CD4-positive, alpha-beta memory T cell (primary cell): ENCODE measurements at regions not wholly inside any gene's neighbourhood (a gene's known extent, or its start where the extent isn't known, plus 50 kb on each side); places are given as distances from the start of the nearest gene placed in this dataset.

Experiments used
- CTCF ChIA-PET: fragments of 350-600 bp; sonication (Branson Sonifier 250); formaldehyde crosslinking; loops from one replicate; lab custom pipeline; 2021; ENCODE audit warnings: inconsistent platforms; ENCODE audit not compliant: partially characterized antibody; lab: Charles Lee
- POLR2A ChIA-PET: fragments of 350-600 bp; sonication (Branson Sonifier 250); formaldehyde crosslinking; loops from one replicate; lab custom pipeline; 2021; ENCODE audit not compliant: partially characterized antibody; lab: Charles Lee
- DNase-seq, 5 donors: peaks; one replicate each; pipeline versions ENCODE4 v3.0.0 to v3.0.0-alpha.2; 2020 to 2022; ENCODE audit warnings: mixed read lengths in 1 of 5
- H3K27ac ChIP-seq: one replicate; pipeline ENCODE4 v1.7.0; 2013; ENCODE audit warnings: low read depth, low read length
- H3K27me3 ChIP-seq: 2 replicates; pipeline ENCODE4 v1.7.0; 2013; ENCODE audit warnings: mild to moderate bottlenecking, low read length, moderate library complexity; ENCODE audit not compliant: insufficient read depth
- H3K36me3 ChIP-seq: 2 replicates; pipeline ENCODE4 v1.7.0; 2013; ENCODE audit warnings: mild to moderate bottlenecking, low read length, moderate library complexity; ENCODE audit not compliant: insufficient read depth
- H3K4me1 ChIP-seq: 2 replicates; pipeline ENCODE4 v1.7.0; 2013; ENCODE audit warnings: mild to moderate bottlenecking, low read length, moderate library complexity; ENCODE audit not compliant: insufficient read depth
- H3K4me3 ChIP-seq, 2 donors: one replicate each; pipeline ENCODE4 v1.7.0; 2013; ENCODE audit warnings: low read length in 2 of 2, mild to moderate bottlenecking in 1 of 2
- H3K9me3 ChIP-seq, 2 donors: one replicate each; pipeline ENCODE4 v1.7.0; 2013; ENCODE audit warnings: low read length in 2 of 2, control low read depth in 1 of 2; ENCODE audit not compliant: control insufficient read depth in 1 of 2
- H3K27ac Mint-ChIP-seq, 7 donors: one replicate each; pipeline ENCODE4 v1.8.0; 2020 to 2021; ENCODE audit warnings: mixed read lengths in 7 of 7, mild to moderate bottlenecking in 6 of 7, inconsistent platforms in 3 of 7, moderate library complexity in 3 of 7
- H3K27me3 Mint-ChIP-seq, 2 donors: one replicate each; pipeline ENCODE4 v1.8.0; 2020 to 2021; ENCODE audit warnings: mixed read lengths in 2 of 2
- H3K36me3 Mint-ChIP-seq, 2 donors: one replicate each; pipeline ENCODE4 v1.8.0; 2020 to 2021; ENCODE audit warnings: mixed read lengths in 2 of 2, inconsistent platforms in 1 of 2, mild to moderate bottlenecking in 1 of 2
- H3K4me1 Mint-ChIP-seq, 4 donors: one replicate each; pipeline ENCODE4 v1.8.0; 2020 to 2021; ENCODE audit warnings: mixed read lengths in 4 of 4, mild to moderate bottlenecking in 1 of 4
- H3K4me3 Mint-ChIP-seq, 8 donors: one replicate each; pipeline ENCODE4 v1.8.0; 2020 to 2021; ENCODE audit warnings: mixed read lengths in 8 of 8, mild to moderate bottlenecking in 7 of 8, moderate library complexity in 6 of 8, inconsistent platforms in 3 of 8
- H3K9me3 Mint-ChIP-seq, 8 donors: one replicate each; pipeline ENCODE4 v1.8.0; 2020 to 2021; ENCODE audit warnings: mixed read lengths in 8 of 8, mild to moderate bottlenecking in 5 of 8, inconsistent platforms in 3 of 8, moderate library complexity in 1 of 8
- intact Hi-C: fragments of 100-400 bp; cut with micrococcal nuclease; formaldehyde crosslinking; loops from one replicate; pipeline ENCODE4 v1.15.1; 2023

DNA sequence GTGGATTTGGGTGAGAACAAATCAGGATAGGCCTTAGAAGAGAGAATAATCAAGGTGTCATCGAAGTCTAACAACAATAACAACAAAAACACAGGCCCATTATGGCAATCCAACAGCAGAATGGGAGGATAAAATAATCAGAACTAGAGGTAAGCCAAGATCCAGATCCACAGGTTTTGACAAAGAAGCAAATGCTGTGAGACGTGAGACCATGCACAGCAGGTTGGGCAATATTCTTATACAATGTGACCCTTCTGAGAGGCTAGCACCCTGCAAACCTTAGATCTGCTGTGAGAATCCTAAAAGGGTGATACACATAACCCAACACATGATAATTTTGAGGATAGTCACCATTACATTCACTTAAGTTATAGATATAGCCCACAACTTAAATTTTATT, 352.9 kb downstream of the CDH10 start:
- intact Hi-C loops: no loop called here
- no peak overlapping the region for H3K4me3 ChIP-seq
- Mint-ChIP-seq H3K27ac (no peak overlapping the region), H3K27me3 (no peaks in the 10 kb centered on the region), H3K4me3 (no peak overlapping the region), H3K4me1 (no peaks in the 10 kb centered on the region), H3K36me3 (no peaks in the 10 kb centered on the region), H3K9me3 (peaks cover 2 to 19% (median 11%) of the 10 kb centered on the region in 8 donors)
- ChIA-PET CTCF (no interaction called here), POLR2A (no interaction called here)
- H3K27ac ChIP-seq: no peak overlapping the region
- H3K36me3 ChIP-seq: no peaks in the 10 kb centered on the region
- no peaks in the 10 kb centered on the region for H3K9me3 ChIP-seq
- no peaks in the 10 kb centered on the region for H3K27me3 ChIP-seq
- no peaks in the 10 kb centered on the region for H3K4me1 ChIP-seq
- DNase-seq: no peak

DNA sequence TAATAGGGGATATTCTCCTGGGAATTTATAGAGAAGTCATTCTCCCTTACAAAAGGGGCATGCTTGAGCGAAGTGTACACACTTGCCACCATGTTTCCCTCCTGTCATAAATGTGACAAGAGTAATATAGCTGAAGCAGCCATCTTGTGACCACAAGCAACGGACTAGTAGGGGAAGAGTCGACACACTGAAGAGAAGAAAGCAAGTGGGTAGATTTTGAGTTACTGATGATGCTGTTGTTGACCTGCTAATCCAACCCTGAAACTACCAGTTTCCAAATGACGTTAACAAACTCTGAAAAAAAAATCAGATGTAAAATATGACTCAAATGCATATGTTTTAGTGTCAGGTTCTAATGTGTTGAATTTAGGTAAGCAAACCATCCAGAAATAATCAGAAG, 350.4 kb downstream of the CDH10 start:
- no peaks in the 10 kb centered on the region for H3K36me3 Mint-ChIP-seq
- no peak overlapping the region for H3K4me3 Mint-ChIP-seq
- ChIA-PET POLR2A (no interaction called here), CTCF (no interaction called here)
- no peaks in the 10 kb centered on the region for H3K4me1 Mint-ChIP-seq
- Histone ChIP-seq H3K9me3 (no peaks in the 10 kb centered on the region), H3K36me3 (no peaks in the 10 kb centered on the region), H3K27me3 (no peaks in the 10 kb centered on the region), H3K4me1 (no peaks in the 10 kb centered on the region), H3K4me3 (no peak overlapping the region), H3K27ac (no peak overlapping the region)
- intact Hi-C loops: no loop called here
- no peak for DNase-seq
- peaks cover 3 to 23% (median 15%) of the 10 kb centered on the region in 8 donors for H3K9me3 Mint-ChIP-seq
- H3K27me3 Mint-ChIP-seq: no peaks in the 10 kb centered on the region
- H3K27ac Mint-ChIP-seq: no peak overlapping the region

DNA sequence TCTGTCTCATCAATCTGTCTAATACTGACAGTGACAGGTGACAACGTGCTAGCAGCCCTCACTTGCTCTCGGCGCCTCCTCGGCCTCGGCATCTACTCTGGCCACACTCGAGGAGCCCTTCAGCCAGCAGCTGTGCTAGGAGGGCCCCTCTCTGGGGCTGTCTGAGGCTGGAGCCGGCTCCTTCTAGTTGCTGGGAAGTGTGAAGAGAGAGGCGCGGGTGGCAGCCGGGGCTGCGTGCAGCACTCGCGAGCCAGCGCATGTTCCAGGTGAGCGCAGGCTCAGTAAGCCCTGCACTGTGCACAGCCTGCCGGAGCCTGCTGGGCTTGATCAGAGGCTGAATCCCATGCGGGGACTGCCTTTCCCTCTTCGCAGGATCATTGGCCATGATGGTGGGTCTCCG, 330.7 kb downstream of the CDH10 start:
- intact Hi-C loops: no loop called here
- Histone ChIP-seq H3K27ac (no peak overlapping the region), H3K36me3 (no peaks in the 10 kb centered on the region), H3K4me3 (no peak overlapping the region), H3K27me3 (no peaks in the 10 kb centered on the region), H3K4me1 (no peaks in the 10 kb centered on the region), H3K9me3 (peaks cover 0 to 6% of the 10 kb centered on the region in 2 donors)
- DNase-seq: no peak
- Mint-ChIP-seq H3K27me3 (no peaks in the 10 kb centered on the region), H3K27ac (no peak overlapping the region), H3K9me3 (peaks cover 6 to 46% (median 25%) of the 10 kb centered on the region in 8 donors), H3K4me1 (peaks cover 0 to 2% (median 0%) of the 10 kb centered on the region in 4 donors), H3K36me3 (no peaks in the 10 kb centered on the region), H3K4me3 (no peak overlapping the region)
- ChIA-PET POLR2A (no interaction called here), CTCF (no interaction called here)

DNA sequence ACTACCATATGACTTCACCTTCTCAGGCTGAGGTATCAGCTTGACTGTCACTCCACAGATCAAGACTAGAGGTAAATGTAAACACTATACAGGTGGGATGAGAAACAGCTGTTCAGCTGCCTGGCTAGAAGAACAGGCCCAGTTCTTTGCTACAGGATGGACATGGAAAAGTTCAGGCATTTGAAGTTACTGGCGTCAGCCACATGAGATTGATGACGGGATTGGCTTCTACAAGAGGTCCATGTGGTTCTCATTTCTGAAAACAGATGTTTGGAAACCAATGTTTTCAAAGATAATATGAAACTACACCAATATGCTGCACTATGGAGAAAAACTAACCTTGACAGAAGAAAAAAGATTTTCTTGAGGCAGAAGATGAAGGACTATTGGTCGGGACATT, 324.1 kb downstream of the CDH10 start:
- H3K4me1 Mint-ChIP-seq: no peaks in the 10 kb centered on the region
- CTCF ChIA-PET: no interaction called here
- intact Hi-C loops: no loop called here

DNA sequence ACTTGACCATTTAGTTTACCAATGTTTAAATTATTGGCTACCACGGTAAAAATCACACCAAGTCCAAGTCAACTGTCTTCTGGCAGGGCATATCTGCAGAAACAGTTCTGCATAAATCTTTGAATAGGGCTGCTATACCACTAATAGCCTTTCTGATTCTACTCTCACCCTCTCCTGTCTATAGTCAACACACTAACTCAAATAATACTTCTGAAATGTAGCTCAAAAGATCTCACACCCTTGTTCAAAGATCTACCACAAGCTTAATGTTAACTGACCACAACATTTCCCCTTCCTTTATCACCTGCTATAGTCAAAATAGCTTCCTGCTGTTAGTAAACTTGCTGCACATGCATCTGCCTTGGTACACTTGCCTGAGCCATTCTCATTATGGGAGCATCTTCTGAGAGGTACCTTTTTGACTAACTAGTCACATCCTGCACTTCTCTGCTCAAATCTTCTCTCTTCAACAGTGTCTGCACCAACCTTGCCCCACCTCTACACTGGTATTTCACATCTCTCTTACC, 319.4 kb downstream of the CDH10 start:
- H3K4me3 ChIP-seq: no peak overlapping the region
- Mint-ChIP-seq H3K27me3 (no peaks in the 10 kb centered on the region), H3K27ac (no peak overlapping the region), H3K4me3 (no peak overlapping the region), H3K9me3 (peaks cover 2 to 20% (median 10%) of the 10 kb centered on the region in 8 donors), H3K36me3 (no peaks in the 10 kb centered on the region), H3K4me1 (no peaks in the 10 kb centered on the region)
- POLR2A ChIA-PET: no interaction called here
- H3K9me3 ChIP-seq: peaks cover 0 to 6% of the 10 kb centered on the region in 2 donors
- DNase-seq: no peak
- no peaks in the 10 kb centered on the region for H3K36me3 ChIP-seq
- intact Hi-C loops: no loop called here
- CTCF ChIA-PET: no interaction called here
- H3K27me3 ChIP-seq: no peaks in the 10 kb centered on the region
- no peaks in the 10 kb centered on the region for H3K4me1 ChIP-seq
- H3K27ac ChIP-seq: no peak overlapping the region

More for the DNA sequence above, 324.1 kb downstream of the CDH10 start:
- Mint-ChIP-seq H3K27ac (no peak overlapping the region), H3K27me3 (no peaks in the 10 kb centered on the region), H3K4me3 (no peak overlapping the region), H3K36me3 (no peaks in the 10 kb centered on the region), H3K9me3 (peaks cover 2 to 28% (median 15%) of the 10 kb centered on the region in 8 donors)
- Histone ChIP-seq H3K9me3 (peaks cover 0 to 6% of the 10 kb centered on the region in 2 donors), H3K27ac (no peak overlapping the region), H3K4me1 (no peaks in the 10 kb centered on the region), H3K36me3 (no peaks in the 10 kb centered on the region), H3K27me3 (no peaks in the 10 kb centered on the region), H3K4me3 (no peak overlapping the region)
- no peak for DNase-seq
- POLR2A ChIA-PET: no interaction called here

DNA sequence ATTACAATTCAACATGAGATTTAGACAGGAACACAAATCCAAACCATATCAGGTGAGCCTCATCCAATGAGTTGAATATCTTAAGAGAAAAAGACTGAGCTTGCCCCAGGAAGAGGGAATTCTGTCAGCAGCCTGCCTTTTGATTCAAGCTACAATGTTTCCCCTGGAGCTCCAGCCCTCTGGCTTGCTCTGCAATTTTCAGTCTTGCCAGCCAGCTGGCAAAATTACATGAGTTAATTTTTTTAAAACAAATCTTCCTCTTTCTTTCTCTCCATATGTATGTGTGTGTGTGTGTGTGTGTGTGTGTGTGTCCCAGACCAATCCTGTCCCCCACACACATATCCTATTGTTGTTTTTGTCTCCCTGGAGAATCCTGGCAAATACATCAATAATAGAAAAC, 313.2 kb downstream of the CDH10 start:
- no peaks in the 10 kb centered on the region for H3K36me3 Mint-ChIP-seq
- H3K4me3 Mint-ChIP-seq: no peak overlapping the region
- no peaks in the 10 kb centered on the region for H3K27me3 ChIP-seq
- H3K4me1 ChIP-seq: no peaks in the 10 kb centered on the region
- intact Hi-C loops: no loop called here
- no peak for DNase-seq
- ChIA-PET CTCF (no interaction called here), POLR2A (no interaction called here)
- H3K36me3 ChIP-seq: no peaks in the 10 kb centered on the region
- no peaks in the 10 kb centered on the region for H3K27me3 Mint-ChIP-seq
- peaks cover 4 to 33% (median 18%) of the 10 kb centered on the region in 8 donors for H3K9me3 Mint-ChIP-seq
- no peaks in the 10 kb centered on the region for H3K4me1 Mint-ChIP-seq
- no peak overlapping the region for H3K4me3 ChIP-seq
- peaks cover 0 to 6% of the 10 kb centered on the region in 2 donors for H3K9me3 ChIP-seq
- H3K27ac ChIP-seq: no peak overlapping the region
- H3K27ac Mint-ChIP-seq: no peak overlapping the region

DNA sequence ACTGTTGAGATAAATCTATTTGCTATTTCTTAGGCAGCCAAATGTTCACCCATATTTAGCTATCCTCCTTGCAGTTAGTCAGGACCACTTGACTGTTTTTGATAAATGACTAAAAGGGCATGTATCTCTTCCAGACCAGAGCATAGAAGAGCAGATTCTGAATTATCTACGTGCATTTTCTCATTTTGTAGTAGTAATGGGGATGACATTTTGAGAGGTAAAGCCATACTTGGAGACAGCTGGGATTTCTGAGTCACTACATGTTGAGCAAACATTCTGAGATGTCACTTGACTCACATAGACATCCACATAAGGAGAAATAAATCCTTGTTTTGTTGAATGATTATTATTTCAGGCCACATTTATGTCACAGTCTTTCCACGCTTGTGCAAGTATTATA, 297.6 kb downstream of the CDH10 start:
- H3K4me1 ChIP-seq: no peaks in the 10 kb centered on the region
- H3K9me3 ChIP-seq: no peaks in the 10 kb centered on the region
- CTCF ChIA-PET: no interaction called here
- no peaks in the 10 kb centered on the region for H3K27me3 ChIP-seq
- no peak for DNase-seq
- Mint-ChIP-seq H3K4me1 (no peaks in the 10 kb centered on the region), H3K36me3 (no peaks in the 10 kb centered on the region), H3K9me3 (peaks cover 0 to 23% (median 7%) of the 10 kb centered on the region in 8 donors), H3K27ac (no peak overlapping the region), H3K4me3 (no peak overlapping the region), H3K27me3 (no peaks in the 10 kb centered on the region)
- no peaks in the 10 kb centered on the region for H3K36me3 ChIP-seq
- H3K27ac ChIP-seq: no peak overlapping the region
- no peak overlapping the region for H3K4me3 ChIP-seq
- intact Hi-C loops: no loop called here
- POLR2A ChIA-PET: no interaction called here

DNA sequence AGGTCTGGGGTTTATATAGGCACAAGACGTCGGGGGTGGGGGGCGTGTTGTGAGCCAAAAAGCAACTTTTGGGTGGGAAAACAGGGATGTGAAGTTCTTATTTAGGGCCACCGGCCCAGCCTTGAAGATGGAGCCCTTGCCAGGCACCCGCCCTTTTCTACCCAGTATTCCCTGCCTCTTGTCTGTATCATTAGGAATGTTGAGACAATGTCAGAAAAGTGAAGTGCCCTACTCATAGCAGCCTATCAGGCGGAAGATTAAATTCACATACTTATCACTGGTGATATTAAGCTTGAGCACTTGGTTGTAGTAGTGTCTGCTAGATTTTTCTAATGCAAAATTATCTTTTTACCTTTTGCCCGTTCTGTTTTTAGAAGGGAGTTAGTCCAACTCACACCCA, 293.5 kb downstream of the CDH10 start:
- H3K27ac ChIP-seq: no peak overlapping the region
- no peak overlapping the region for H3K27ac Mint-ChIP-seq
- no peaks in the 10 kb centered on the region for H3K9me3 ChIP-seq
- ChIA-PET CTCF (no interaction called here), POLR2A (no interaction called here)
- DNase-seq: no peak
- H3K27me3 ChIP-seq: no peaks in the 10 kb centered on the region
- H3K36me3 Mint-ChIP-seq: no peaks in the 10 kb centered on the region
- H3K4me1 Mint-ChIP-seq: no peaks in the 10 kb centered on the region
- H3K27me3 Mint-ChIP-seq: no peaks in the 10 kb centered on the region
- H3K4me3 Mint-ChIP-seq: no peak overlapping the region
- H3K4me1 ChIP-seq: no peaks in the 10 kb centered on the region
- peaks cover 0 to 19% (median 10%) of the 10 kb centered on the region in 8 donors for H3K9me3 Mint-ChIP-seq
- intact Hi-C loops: no loop called here
- no peak overlapping the region for H3K4me3 ChIP-seq
- no peaks in the 10 kb centered on the region for H3K36me3 ChIP-seq
